ENCODE measurements at regions not wholly inside any gene's neighbourhood (a gene's known extent, or its start where the extent isn't known, plus 50 kb on each side); places are given as distances from the start of the nearest gene placed in this dataset.
A peak's percentile ranks its signal among the peaks of the same experiment; 100 is the strongest.

GRCh38 chr2:195410074-195410671 is 246.9 kb upstream of the SLC39A10 start:
- intact Hi-C loops (cut with DNase I; ENCODE audit: low total_unique reads), result no loop called here
- TF ChIP-seq POLR2AphosphoS5 (IDR thresholded peaks at IDR 0.05) (no peak), CTCF (IDR thresholded peaks at IDR 0.05 in 8 of 11, conservative IDR thresholded peaks at IDR 0.05 in 3 of 11) (no peak), POLR2A (IDR thresholded peaks at IDR 0.05) (no peak)
- Histone ChIP-seq H3K9me3 (no peaks in the 10 kb centered on the region), H3K4me3 (no peak overlapping the region), H3K36me3 (no peaks in the 10 kb centered on the region), H3K27me3 (replicated peaks in 1 of 7) (no peaks in the 10 kb centered on the region), H3K27ac (peak overlapping the region in 1 of 8 donors; percentile 19), H3K4me1 (peaks cover 0 to 5% (median 0%) of the 10 kb centered on the region in 6 donors)
- no peak for DNase-seq
- WGBS, 5 donors, result 74 to 88% (median 83%) methylated on average over 2 of the region's 2 CpGs

GRCh38 chr2:195408811-195409210 is 248.2 kb upstream of the SLC39A10 start:
- intact Hi-C loops (cut with DNase I; ENCODE audit: low total_unique reads), result no loop called here
- Histone ChIP-seq H3K27me3 (replicated peaks in 1 of 7) (no peaks in the 10 kb centered on the region), H3K4me3 (no peak overlapping the region), H3K4me1 (peaks cover 0 to 5% (median 0%) of the 10 kb centered on the region in 6 donors), H3K36me3 (no peaks in the 10 kb centered on the region), H3K9me3 (no peaks in the 10 kb centered on the region), H3K27ac (no peak overlapping the region)
- DNase-seq, result no peak
- 96 to 98% (median 96%) methylated on average over 1 of the region's 1 CpG for WGBS, 5 donors
- no peak for TF ChIP-seq CTCF (IDR thresholded peaks at IDR 0.05 in 8 of 11, conservative IDR thresholded peaks at IDR 0.05 in 3 of 11)
- TF ChIP-seq POLR2AphosphoS5 (IDR thresholded peaks at IDR 0.05), result no peak
- no peak for TF ChIP-seq POLR2A (IDR thresholded peaks at IDR 0.05)

GRCh38 chr2:195408196-195408595 is 248.8 kb upstream of the SLC39A10 start:
- peaks cover 0 to 5% (median 0%) of the 10 kb centered on the region in 6 donors for H3K4me1 ChIP-seq
- TF ChIP-seq CTCF (IDR thresholded peaks at IDR 0.05 in 8 of 11, conservative IDR thresholded peaks at IDR 0.05 in 3 of 11) (no peak), POLR2AphosphoS5 (IDR thresholded peaks at IDR 0.05) (no peak), POLR2A (IDR thresholded peaks at IDR 0.05) (no peak)
- no peak overlapping the region for H3K4me3 ChIP-seq
- no peaks in the 10 kb centered on the region for H3K9me3 ChIP-seq
- WGBS, 5 donors, result 77 to 84% (median 80%) methylated on average over 3 of the region's 3 CpGs
- DNase-seq, result no peak
- H3K27ac ChIP-seq, result no peak overlapping the region
- intact Hi-C loops (cut with DNase I; ENCODE audit: low total_unique reads), result no loop called here
- no peaks in the 10 kb centered on the region for H3K27me3 ChIP-seq (replicated peaks in 1 of 7)
- H3K36me3 ChIP-seq, result no peaks in the 10 kb centered on the region

- TF ChIP-seq POLR2A (IDR thresholded peaks at IDR 0.05) (no peak), POLR2AphosphoS5 (IDR thresholded peaks at IDR 0.05) (no peak), CTCF (IDR thresholded peaks at IDR 0.05 in 8 of 11, conservative IDR thresholded peaks at IDR 0.05 in 3 of 11) (no peak)
- no peak overlapping the region for H3K4me3 ChIP-seq
- 72 to 82% (median 79%) methylated on average over 3 of the region's 3 CpGs for WGBS, 5 donors
Measured at GRCh38 chr2:195407783-195408182, 249.2 kb upstream of the SLC39A10 start.

More at GRCh38 chr2:195407783-195408182, 249.2 kb upstream of the SLC39A10 start:
- DNase-seq, result no peak
- intact Hi-C loops (cut with DNase I; ENCODE audit: low total_unique reads), result no loop called here
- Histone ChIP-seq H3K9me3 (no peaks in the 10 kb centered on the region), H3K27ac (no peak overlapping the region), H3K27me3 (replicated peaks in 1 of 7) (no peaks in the 10 kb centered on the region), H3K36me3 (no peaks in the 10 kb centered on the region), H3K4me1 (peaks cover 0 to 5% (median 0%) of the 10 kb centered on the region in 6 donors)

Measured in spleen (tissue), 11 donors.